ENCODE measurements at regions not wholly inside any gene's neighbourhood (a gene's known extent, or its start where the extent isn't known, plus 50 kb on each side); places are given as distances from the start of the nearest gene placed in this dataset.

DNA sequence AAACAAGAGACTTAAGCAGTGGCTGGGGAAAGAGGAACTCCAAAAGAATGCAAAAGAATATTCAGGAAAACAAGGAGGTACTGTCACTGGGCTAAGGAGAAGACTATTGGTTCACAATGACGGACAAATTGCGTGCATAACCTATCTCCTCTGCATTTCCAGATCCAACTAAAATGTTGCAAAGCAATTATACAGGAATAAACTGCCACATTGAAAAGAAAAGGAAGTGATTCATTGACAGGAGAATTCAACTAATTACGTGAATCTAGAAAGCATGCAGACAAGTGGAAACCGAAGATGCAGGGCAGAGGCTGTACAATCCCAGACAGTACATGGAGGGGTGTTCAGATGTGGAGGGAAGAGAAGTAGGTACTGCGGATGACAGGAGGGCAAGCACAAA, 152.8 kb upstream of the RIPOR2 start:
- TF ChIP-seq NBN (conservative IDR thresholded peaks at IDR 0.05) = no peak
- no peak for TF ChIP-seq ZBTB1 (CRISPR knock-in tag; IDR thresholded peaks at IDR 0.05; ENCODE audit: borderline replicate concordance)
- no peak for TF ChIP-seq MAZ (IDR thresholded peaks at IDR 0.05; ENCODE audit: borderline replicate concordance, low read depth, low read length)
- no peak for TF ChIP-seq MAZ (CRISPR knock-in tag; IDR thresholded peaks at IDR 0.05; ENCODE audit: low read depth)
- TF ChIP-seq, protein P1, sequence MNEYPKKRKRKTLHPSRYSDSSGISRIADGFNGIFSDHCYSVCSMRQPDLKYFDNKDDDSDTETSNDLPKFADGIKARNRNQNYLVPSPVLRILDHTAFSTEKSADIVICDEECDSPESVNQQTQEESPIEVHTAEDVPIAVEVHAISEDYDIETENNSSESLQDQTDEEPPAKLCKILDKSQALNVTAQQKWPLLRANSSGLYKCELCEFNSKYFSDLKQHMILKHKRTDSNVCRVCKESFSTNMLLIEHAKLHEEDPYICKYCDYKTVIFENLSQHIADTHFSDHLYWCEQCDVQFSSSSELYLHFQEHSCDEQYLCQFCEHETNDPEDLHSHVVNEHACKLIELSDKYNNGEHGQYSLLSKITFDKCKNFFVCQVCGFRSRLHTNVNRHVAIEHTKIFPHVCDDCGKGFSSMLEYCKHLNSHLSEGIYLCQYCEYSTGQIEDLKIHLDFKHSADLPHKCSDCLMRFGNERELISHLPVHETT (CRISPR knock-in tag; conservative IDR thresholded peaks at IDR 0.05) = no peak
- TF ChIP-seq, protein P2, sequence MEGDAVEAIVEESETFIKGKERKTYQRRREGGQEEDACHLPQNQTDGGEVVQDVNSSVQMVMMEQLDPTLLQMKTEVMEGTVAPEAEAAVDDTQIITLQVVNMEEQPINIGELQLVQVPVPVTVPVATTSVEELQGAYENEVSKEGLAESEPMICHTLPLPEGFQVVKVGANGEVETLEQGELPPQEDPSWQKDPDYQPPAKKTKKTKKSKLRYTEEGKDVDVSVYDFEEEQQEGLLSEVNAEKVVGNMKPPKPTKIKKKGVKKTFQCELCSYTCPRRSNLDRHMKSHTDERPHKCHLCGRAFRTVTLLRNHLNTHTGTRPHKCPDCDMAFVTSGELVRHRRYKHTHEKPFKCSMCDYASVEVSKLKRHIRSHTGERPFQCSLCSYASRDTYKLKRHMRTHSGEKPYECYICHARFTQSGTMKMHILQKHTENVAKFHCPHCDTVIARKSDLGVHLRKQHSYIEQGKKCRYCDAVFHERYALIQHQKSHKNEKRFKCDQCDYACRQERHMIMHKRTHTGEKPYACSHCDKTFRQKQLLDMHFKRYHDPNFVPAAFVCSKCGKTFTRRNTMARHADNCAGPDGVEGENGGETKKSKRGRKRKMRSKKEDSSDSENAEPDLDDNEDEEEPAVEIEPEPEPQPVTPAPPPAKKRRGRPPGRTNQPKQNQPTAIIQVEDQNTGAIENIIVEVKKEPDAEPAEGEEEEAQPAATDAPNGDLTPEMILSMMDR (CRISPR knock-in tag; IDR thresholded peaks at IDR 0.05) = no peak
- TF ChIP-seq MLLT10 (CRISPR knock-in tag; IDR thresholded peaks at IDR 0.05) = no peak
- no peak for TF ChIP-seq POLR2AphosphoS2 (IDR thresholded peaks at IDR 0.05; ENCODE audit: low read depth, low read length)
- no peak for TF ChIP-seq ZNF556 (CRISPR knock-in tag; IDR thresholded peaks at IDR 0.05; ENCODE audit: borderline replicate concordance)
- no peak for TF ChIP-seq HDAC2 (CRISPR knock-in tag; IDR thresholded peaks at IDR 0.05)
- TF ChIP-seq, protein P3, sequence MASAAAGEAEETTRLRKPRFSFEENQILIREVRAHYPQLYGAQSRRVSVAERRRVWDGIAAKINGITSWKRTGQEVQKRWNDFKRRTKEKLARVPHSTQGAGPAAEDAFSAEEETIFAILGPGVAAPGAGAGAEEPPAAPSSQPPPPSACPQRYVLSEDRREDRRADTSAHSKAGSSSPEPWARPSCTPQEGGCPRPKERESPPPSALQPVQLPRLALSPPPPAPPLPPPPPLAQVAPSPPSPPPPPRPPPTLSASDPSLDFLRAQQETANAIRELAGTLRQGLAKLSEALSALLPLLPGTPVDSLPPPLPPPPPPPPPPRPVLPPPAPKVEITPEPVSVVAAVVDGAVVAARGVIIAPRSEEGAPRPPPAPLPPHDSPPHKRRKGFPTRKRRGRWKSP (CRISPR knock-in tag; IDR thresholded peaks at IDR 0.05) = no peak
- TF ChIP-seq EZH2 (conservative IDR thresholded peaks at IDR 0.05; ENCODE audit: low read depth, low read length) = no peak
- no peak for TF ChIP-seq BHLHE40 (IDR thresholded peaks at IDR 0.05; ENCODE audit: low read length)
- no peak for TF ChIP-seq GLI4 (CRISPR knock-in tag; IDR thresholded peaks at IDR 0.05; ENCODE audit: borderline replicate concordance)
